ENCODE measurements at regions not wholly inside any gene's neighbourhood (a gene's known extent, or its start where the extent isn't known, plus 50 kb on each side); places are given as distances from the start of the nearest gene placed in this dataset.
"Not testable (repeated sequence)": the region's sequence is repeated elsewhere in the genome, so short reads cannot be mapped to it uniquely, and the experiment has no call there.

DNA sequence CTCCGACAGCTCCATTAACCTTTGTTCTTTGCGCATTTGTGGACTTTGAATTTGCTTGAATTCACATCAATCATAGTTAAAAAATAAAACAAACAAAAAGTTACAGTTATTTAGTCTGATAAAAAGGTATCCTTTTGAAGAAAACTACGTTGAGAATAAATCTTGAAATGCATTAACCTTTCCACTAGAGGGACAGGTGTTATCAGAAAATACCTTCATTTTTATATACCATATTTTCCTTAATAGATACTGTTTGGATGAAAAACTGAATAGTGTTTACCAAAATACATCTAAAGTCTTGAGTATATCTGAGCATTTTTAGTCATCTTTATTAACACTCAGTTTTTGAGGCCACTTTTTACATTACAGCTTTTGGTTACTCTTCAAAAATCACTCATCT lies 371.9 kb downstream of the ZWINT start:
- TF ChIP-seq, protein P1, sequence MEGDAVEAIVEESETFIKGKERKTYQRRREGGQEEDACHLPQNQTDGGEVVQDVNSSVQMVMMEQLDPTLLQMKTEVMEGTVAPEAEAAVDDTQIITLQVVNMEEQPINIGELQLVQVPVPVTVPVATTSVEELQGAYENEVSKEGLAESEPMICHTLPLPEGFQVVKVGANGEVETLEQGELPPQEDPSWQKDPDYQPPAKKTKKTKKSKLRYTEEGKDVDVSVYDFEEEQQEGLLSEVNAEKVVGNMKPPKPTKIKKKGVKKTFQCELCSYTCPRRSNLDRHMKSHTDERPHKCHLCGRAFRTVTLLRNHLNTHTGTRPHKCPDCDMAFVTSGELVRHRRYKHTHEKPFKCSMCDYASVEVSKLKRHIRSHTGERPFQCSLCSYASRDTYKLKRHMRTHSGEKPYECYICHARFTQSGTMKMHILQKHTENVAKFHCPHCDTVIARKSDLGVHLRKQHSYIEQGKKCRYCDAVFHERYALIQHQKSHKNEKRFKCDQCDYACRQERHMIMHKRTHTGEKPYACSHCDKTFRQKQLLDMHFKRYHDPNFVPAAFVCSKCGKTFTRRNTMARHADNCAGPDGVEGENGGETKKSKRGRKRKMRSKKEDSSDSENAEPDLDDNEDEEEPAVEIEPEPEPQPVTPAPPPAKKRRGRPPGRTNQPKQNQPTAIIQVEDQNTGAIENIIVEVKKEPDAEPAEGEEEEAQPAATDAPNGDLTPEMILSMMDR (IDR thresholded peaks at IDR 0.05; ENCODE audit: insufficient read depth, low read length, poor library complexity, severe bottlenecking): peak; percentile 7
- H3K36me3 ChIP-seq (ENCODE audit: control insufficient read depth, insufficient read depth, low read length): no peaks in the 10 kb centered on the region
- no peak for DNase-seq (ENCODE audit: low read depth)
- no peak overlapping the region for H3K4me3 ChIP-seq (ENCODE audit: low read depth, low read length)
- H3K27me3 ChIP-seq (ENCODE audit: control insufficient read depth, insufficient read depth, low read length): no peaks in the 10 kb centered on the region

GRCh38 chr10:55979203-55979602 lies 381.9 kb downstream of the ZWINT start:
- TF ChIP-seq, protein P1 (IDR thresholded peaks at IDR 0.05; ENCODE audit: insufficient read depth, low read length, poor library complexity, severe bottlenecking): no peak
- H3K36me3 ChIP-seq (ENCODE audit: control insufficient read depth, insufficient read depth, low read length): no peaks in the 10 kb centered on the region
- DNase-seq (ENCODE audit: low read depth): no peak
- no peaks in the 10 kb centered on the region for H3K27me3 ChIP-seq (ENCODE audit: control insufficient read depth, insufficient read depth, low read length)
- no peak overlapping the region for H3K4me3 ChIP-seq (ENCODE audit: low read depth, low read length)

DNA sequence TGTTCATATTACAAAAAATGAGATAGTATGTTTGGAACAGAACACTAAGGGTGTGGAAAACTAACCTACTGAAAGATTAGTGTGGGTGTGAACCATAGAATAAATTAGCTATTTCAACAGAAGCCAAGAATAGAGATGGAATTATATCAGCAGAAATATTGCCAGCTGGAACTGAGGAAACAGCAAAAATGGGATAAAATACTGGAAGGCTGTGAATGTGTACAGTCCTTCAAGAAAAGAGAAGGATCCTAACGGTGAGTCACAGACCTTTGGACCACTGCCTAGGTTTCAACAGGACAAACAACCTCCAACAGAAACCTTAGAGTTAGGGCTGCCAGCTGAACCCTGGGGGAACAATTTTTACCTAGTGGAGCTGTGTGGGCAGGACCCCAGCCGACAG lies 395.0 kb downstream of the ZWINT start:
- Histone ChIP-seq H3K27me3 (ENCODE audit: control insufficient read depth, insufficient read depth, low read length) (no peaks in the 10 kb centered on the region), H3K36me3 (ENCODE audit: control insufficient read depth, insufficient read depth, low read length) (no peaks in the 10 kb centered on the region), H3K4me3 (ENCODE audit: low read depth, low read length) (no peak overlapping the region)
- TF ChIP-seq, protein P1 (IDR thresholded peaks at IDR 0.05; ENCODE audit: insufficient read depth, low read length, poor library complexity, severe bottlenecking): no peak
- DNase-seq (ENCODE audit: low read depth): no peak

DNA sequence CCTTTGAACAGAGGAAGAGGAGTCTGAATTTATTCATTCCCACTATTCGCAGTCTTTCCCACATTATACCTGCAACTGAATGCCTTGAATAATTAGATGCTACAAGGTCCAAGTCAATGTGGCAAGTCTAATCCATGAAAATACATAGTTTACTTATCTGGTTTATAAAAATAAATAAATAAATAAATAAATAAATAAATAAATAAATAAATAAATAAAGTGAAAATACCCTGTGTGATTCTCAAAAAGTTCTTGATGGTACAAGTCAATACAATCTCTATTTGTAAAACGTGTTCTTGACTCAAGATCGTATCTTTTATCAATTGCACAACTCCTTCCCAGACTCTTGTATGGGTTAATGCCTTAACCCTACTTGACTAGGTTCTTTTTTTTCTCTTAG lies 417.7 kb downstream of the ZWINT start:
- no peak for DNase-seq (ENCODE audit: low read depth)
- no peak overlapping the region for H3K4me3 ChIP-seq (ENCODE audit: low read depth, low read length)
- H3K27me3 ChIP-seq (ENCODE audit: control insufficient read depth, insufficient read depth, low read length): no peaks in the 10 kb centered on the region
- H3K36me3 ChIP-seq (ENCODE audit: control insufficient read depth, insufficient read depth, low read length): no peaks in the 10 kb centered on the region
- TF ChIP-seq, protein P1 (IDR thresholded peaks at IDR 0.05; ENCODE audit: insufficient read depth, low read length, poor library complexity, severe bottlenecking): no peak

- Histone ChIP-seq H3K27me3 (ENCODE audit: control insufficient read depth, insufficient read depth, low read length) (no peaks in the 10 kb centered on the region), H3K36me3 (ENCODE audit: control insufficient read depth, insufficient read depth, low read length) (no peaks in the 10 kb centered on the region), H3K4me3 (ENCODE audit: low read depth, low read length) (no peak overlapping the region)
- DNase-seq (ENCODE audit: low read depth): no peak
- TF ChIP-seq, protein P1 (IDR thresholded peaks at IDR 0.05; ENCODE audit: insufficient read depth, low read length, poor library complexity, severe bottlenecking): no peak
These were observed 431.8 kb downstream of the ZWINT start for GRCh38 chr10:55929291-55929690.

DNA sequence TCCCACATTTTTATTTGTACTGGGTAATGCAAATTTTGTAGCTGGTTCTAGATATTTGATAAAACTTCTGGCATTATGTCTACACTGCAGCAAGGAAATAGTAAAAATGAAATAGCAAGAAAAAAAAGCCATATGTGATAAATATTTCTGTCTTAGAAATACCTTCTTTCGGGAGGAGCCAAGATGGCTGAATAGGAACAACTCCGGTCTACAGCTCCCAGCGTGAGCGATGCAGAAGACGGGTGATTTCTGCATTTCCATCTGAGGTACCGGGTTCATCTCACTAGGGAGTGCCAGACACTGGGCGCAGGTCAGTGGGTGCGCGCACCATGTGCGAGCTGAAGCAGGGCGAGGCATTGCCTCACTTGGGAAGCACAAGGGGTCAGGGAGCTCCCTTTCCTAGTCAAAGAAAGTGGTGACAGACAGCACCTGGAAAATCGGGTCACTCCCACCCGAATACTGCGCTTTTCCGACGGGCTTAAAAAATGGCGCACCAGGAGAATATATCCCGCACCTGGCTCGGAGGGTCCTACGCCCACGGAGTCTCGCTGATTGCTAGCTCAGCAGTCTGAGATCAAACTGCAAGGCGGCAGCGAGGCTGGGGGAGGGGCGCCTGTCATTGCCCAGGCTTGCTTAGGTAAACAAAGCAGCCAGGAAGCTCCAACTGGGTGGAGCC lies 461.4 kb downstream of the ZWINT start:
- peak overlapping the region; percentile 1 for H3K4me3 ChIP-seq (ENCODE audit: low read depth, low read length)
- not testable (repeated sequence) for H3K27me3 ChIP-seq (ENCODE audit: control insufficient read depth, insufficient read depth, low read length); DNase-seq (ENCODE audit: low read depth); H3K36me3 ChIP-seq (ENCODE audit: control insufficient read depth, insufficient read depth, low read length)

Data from kidney epithelial cell (primary cell).